Thyroid gland (tissue), 4 donors: ENCODE measurements at regions not wholly inside any gene's neighbourhood (a gene's known extent, or its start where the extent isn't known, plus 50 kb on each side); places are given as distances from the start of the nearest gene placed in this dataset.
A peak's percentile ranks its signal among the peaks of the same experiment; 100 is the strongest.

Source experiments
- DNase-seq, 2 donors: peaks; one replicate each; pipeline ENCODE4 v3.0.0-alpha.2; 2019
- H3K27ac ChIP-seq, 3 donors: fragments of 200-600 bp; sonication (generic); 1 replicate in 2 of 3; 2 replicates in 1 of 3; pipeline ENCODE4 v1.5.1; 2016 to 2019; ENCODE audit warnings: mild to moderate bottlenecking in 1 of 3, moderate library complexity in 1 of 3
- H3K27me3 ChIP-seq: fragments of 200-600 bp; sonication (generic); one replicate; pipeline ENCODE4 v1.5.1; 2019
- H3K36me3 ChIP-seq, 2 donors: fragments of 200-600 bp; sonication (generic); one replicate each; pipeline ENCODE4 v1.5.1; 2016 to 2019
- H3K4me1 ChIP-seq, 2 donors: fragments of 200-600 bp; sonication (generic); one replicate each; pipeline ENCODE4 v1.5.1; 2017 to 2019
- H3K4me3 ChIP-seq, 3 donors: fragments of 200-600 bp; sonication (generic); replicated peaks in 1 of 3; 1 replicate in 2 of 3; 2 replicates in 1 of 3; pipeline ENCODE4 v1.5.1; 2016; ENCODE audit warnings: mild to moderate bottlenecking in 1 of 3
- H3K9me3 ChIP-seq: fragments of 200-600 bp; sonication (generic); one replicate; pipeline ENCODE4 v1.5.1; 2017
- CTCF ChIP-seq, 6 experiments: fragments of 200-600 bp in 3 of 6; fragments of 450-650 bp in 3 of 6; sonication (generic) in 3 of 6; IDR thresholded peaks; one replicate each; pipeline ENCODE4 v1.5.1; 2016 to 2019; ENCODE audit warnings: antibody characterized with exemption in 6 of 6, mild to moderate bottlenecking in 2 of 6, inconsistent platforms in 1 of 6, moderate library complexity in 1 of 6
- POLR2A ChIP-seq, 2 donors: fragments of 450-650 bp; IDR thresholded peaks; one replicate each; pipeline ENCODE4 v1.6.1; 2017; ENCODE audit warnings: antibody characterized with exemption in 2 of 2, mild to moderate bottlenecking in 2 of 2, moderate library complexity in 1 of 2
- WGBS, 2 donors: methylation state at CpG; one replicate each; pipeline ENCODE4 v1.1.5; 2017; 5-methylcytosine and 5-hydroxymethylcytosine counted together
- intact Hi-C: fragments of 100-400 bp; cut with DNase I; formaldehyde crosslinking; loops from one replicate; pipeline ENCODE4 v1.15.1; 2023

GRCh38 chr10:50993771-50994251, 80.5 kb upstream of the PRKG1 start:
- Histone ChIP-seq H3K27me3 (no peaks in the 10 kb centered on the region), H3K9me3 (no peaks in the 10 kb centered on the region), H3K4me3 (no peak overlapping the region), H3K27ac (peak overlapping the region; percentile 36 to 85 (median 69)), H3K4me1 (no peaks in the 10 kb centered on the region), H3K36me3 (no peaks in the 10 kb centered on the region)
- 30 to 31% methylated on average over 3 of the region's 3 CpGs for WGBS, 2 donors
- intact Hi-C loops: no loop called here
- peak; percentile 29 to 35 for DNase-seq
- no peak for TF ChIP-seq CTCF (IDR thresholded peaks at IDR 0.05)
- no peak for TF ChIP-seq POLR2A (IDR thresholded peaks at IDR 0.05)

GRCh38 chr10:50997461-50997860, 76.8 kb upstream of the PRKG1 start:
- TF ChIP-seq CTCF (IDR thresholded peaks at IDR 0.05) (no peak), POLR2A (IDR thresholded peaks at IDR 0.05) (no peak)
- 79 to 80% methylated on average over 2 of the region's 2 CpGs for WGBS, 2 donors
- no peak for DNase-seq
- intact Hi-C loops: no loop called here
- no peaks in the 10 kb centered on the region for H3K9me3 ChIP-seq
- no peaks in the 10 kb centered on the region for H3K4me1 ChIP-seq
- H3K36me3 ChIP-seq: no peaks in the 10 kb centered on the region
- no peak overlapping the region for H3K27ac ChIP-seq
- no peak overlapping the region for H3K4me3 ChIP-seq
- no peaks in the 10 kb centered on the region for H3K27me3 ChIP-seq

GRCh38 chr10:50999163-50999562, 75.1 kb upstream of the PRKG1 start:
- H3K27ac ChIP-seq: no peak overlapping the region
- no peaks in the 10 kb centered on the region for H3K4me1 ChIP-seq
- intact Hi-C loops: no loop called here
- no peaks in the 10 kb centered on the region for H3K9me3 ChIP-seq
- no peak overlapping the region for H3K4me3 ChIP-seq
- no peaks in the 10 kb centered on the region for H3K27me3 ChIP-seq
- no peak for TF ChIP-seq CTCF (IDR thresholded peaks at IDR 0.05)
- 84 to 85% methylated on average over 2 of the region's 2 CpGs for WGBS, 2 donors
- DNase-seq: no peak
- H3K36me3 ChIP-seq: no peaks in the 10 kb centered on the region

- Histone ChIP-seq H3K9me3 (no peaks in the 10 kb centered on the region), H3K27ac (no peak overlapping the region), H3K36me3 (no peaks in the 10 kb centered on the region), H3K4me3 (no peak overlapping the region), H3K27me3 (no peaks in the 10 kb centered on the region), H3K4me1 (no peaks in the 10 kb centered on the region)
- WGBS, 2 donors: 74 to 80% methylated on average over 3 of the region's 3 CpGs
- intact Hi-C loops: no loop called here
- DNase-seq: no peak
- TF ChIP-seq CTCF (IDR thresholded peaks at IDR 0.05) (no peak), POLR2A (IDR thresholded peaks at IDR 0.05) (no peak)
Measured at GRCh38 chr10:51000164-51000563, 74.1 kb upstream of the PRKG1 start.

GRCh38 chr10:51000976-51001375, 73.3 kb upstream of the PRKG1 start:
- no peak for DNase-seq
- Histone ChIP-seq H3K4me1 (no peaks in the 10 kb centered on the region), H3K27me3 (no peaks in the 10 kb centered on the region), H3K4me3 (no peak overlapping the region), H3K9me3 (no peaks in the 10 kb centered on the region), H3K36me3 (no peaks in the 10 kb centered on the region), H3K27ac (peak overlapping the region in 1 of 3 donors; percentile 15)
- 80 to 82% methylated on average over 2 of the region's 2 CpGs for WGBS, 2 donors
- intact Hi-C loops: no loop called here
- no peak for TF ChIP-seq CTCF (IDR thresholded peaks at IDR 0.05)
- no peak for TF ChIP-seq POLR2A (IDR thresholded peaks at IDR 0.05)
